ENCODE measurements at regions not wholly inside any gene's neighbourhood (a gene's known extent, or its start where the extent isn't known, plus 50 kb on each side); places are given as distances from the start of the nearest gene placed in this dataset.

DNA sequence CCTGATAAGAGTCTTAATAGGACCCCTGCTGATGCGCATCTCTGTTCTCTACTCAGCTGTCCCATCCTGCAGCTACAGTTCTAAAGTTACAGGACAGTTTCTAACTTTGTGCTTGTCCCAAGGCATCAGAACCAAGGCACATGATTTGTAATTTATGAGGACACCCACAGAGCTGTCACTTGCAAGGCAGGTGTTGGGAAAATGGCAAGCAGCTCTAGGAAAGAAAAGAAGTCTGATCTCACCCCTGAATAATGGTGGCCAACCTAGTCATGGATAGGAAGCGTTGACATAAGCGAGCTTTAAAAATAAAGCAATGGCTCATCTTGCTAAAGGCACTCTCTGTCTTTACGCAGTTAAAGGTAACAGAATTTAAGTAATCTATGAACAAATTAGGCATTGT lies 127.6 kb upstream of the VGLL2 start:
- DNase-seq (ENCODE audit: low read depth), result no peak

DNA sequence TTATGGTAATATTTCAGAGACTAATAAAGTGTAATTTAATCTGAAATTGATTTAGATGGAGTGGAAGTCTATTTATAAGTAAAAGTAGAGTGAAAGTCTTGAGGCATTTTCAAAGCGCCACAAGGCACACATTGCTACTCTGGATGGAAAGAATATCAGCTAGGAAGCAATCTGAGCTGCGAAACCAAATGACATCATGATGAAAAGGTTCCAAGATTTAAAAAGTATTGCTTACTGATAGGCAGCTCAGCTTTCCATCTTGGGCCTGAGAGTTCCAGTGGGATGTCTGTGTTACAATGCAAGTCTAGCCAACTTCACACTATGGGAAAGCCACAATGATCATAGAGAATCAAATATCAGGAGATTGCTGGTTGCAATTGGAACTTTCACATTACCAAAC lies 126.9 kb upstream of the VGLL2 start:
- H3K4me3 ChIP-seq (ENCODE audit: low read depth, low read length), result no peak overlapping the region
- TF ChIP-seq, protein P1, sequence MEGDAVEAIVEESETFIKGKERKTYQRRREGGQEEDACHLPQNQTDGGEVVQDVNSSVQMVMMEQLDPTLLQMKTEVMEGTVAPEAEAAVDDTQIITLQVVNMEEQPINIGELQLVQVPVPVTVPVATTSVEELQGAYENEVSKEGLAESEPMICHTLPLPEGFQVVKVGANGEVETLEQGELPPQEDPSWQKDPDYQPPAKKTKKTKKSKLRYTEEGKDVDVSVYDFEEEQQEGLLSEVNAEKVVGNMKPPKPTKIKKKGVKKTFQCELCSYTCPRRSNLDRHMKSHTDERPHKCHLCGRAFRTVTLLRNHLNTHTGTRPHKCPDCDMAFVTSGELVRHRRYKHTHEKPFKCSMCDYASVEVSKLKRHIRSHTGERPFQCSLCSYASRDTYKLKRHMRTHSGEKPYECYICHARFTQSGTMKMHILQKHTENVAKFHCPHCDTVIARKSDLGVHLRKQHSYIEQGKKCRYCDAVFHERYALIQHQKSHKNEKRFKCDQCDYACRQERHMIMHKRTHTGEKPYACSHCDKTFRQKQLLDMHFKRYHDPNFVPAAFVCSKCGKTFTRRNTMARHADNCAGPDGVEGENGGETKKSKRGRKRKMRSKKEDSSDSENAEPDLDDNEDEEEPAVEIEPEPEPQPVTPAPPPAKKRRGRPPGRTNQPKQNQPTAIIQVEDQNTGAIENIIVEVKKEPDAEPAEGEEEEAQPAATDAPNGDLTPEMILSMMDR (IDR thresholded peaks at IDR 0.05; ENCODE audit: insufficient read depth, low read length), result no peak
- no peak for DNase-seq (ENCODE audit: low read depth)

More for the DNA sequence above, 127.6 kb upstream of the VGLL2 start:
- no peak overlapping the region for H3K4me3 ChIP-seq (ENCODE audit: low read depth, low read length)
- TF ChIP-seq, protein P1 (IDR thresholded peaks at IDR 0.05; ENCODE audit: insufficient read depth, low read length), result no peak

GRCh38 chr6:117138920-117139319 lies 126.4 kb upstream of the VGLL2 start:
- H3K4me3 ChIP-seq (ENCODE audit: low read depth, low read length), result no peak overlapping the region
- DNase-seq (ENCODE audit: low read depth), result no peak
- TF ChIP-seq, protein P1 (IDR thresholded peaks at IDR 0.05; ENCODE audit: insufficient read depth, low read length), result no peak

DNA sequence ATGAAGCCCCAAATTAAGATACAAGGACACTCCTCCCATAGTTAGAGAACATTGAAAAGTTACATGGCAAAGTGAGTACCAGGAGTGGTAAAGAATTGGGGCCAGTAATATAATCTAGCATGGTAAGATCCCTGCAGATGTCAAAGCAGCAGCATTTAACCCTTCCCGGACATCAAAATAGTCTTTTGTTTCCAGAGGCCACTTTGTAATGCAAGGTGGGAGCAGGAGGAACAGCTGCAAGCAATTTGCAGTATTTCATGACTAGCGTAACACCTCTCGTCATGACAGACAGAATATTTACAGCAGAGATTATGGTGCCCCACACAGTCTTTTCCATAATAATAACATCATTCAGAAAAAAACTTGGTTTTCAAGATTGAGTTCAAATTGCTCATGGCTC lies 123.2 kb upstream of the VGLL2 start:
- H3K4me3 ChIP-seq (ENCODE audit: low read depth, low read length), result no peak overlapping the region
- no peak for DNase-seq (ENCODE audit: low read depth)
- TF ChIP-seq, protein P1 (IDR thresholded peaks at IDR 0.05; ENCODE audit: insufficient read depth, low read length), result no peak

- H3K4me3 ChIP-seq (ENCODE audit: low read depth, low read length), result no peak overlapping the region
- no peak for DNase-seq (ENCODE audit: low read depth)
- TF ChIP-seq, protein P1 (IDR thresholded peaks at IDR 0.05; ENCODE audit: insufficient read depth, low read length), result no peak
These were observed 122.4 kb upstream of the VGLL2 start for GRCh38 chr6:117142995-117143394.

- H3K4me3 ChIP-seq (ENCODE audit: low read depth, low read length), result no peak overlapping the region
- DNase-seq (ENCODE audit: low read depth), result no peak
- TF ChIP-seq, protein P1 (IDR thresholded peaks at IDR 0.05; ENCODE audit: insufficient read depth, low read length), result no peak
These were observed 121.7 kb upstream of the VGLL2 start for GRCh38 chr6:117143647-117144046.

GRCh38 chr6:117145940-117146339 lies 119.4 kb upstream of the VGLL2 start:
- TF ChIP-seq, protein P1 (IDR thresholded peaks at IDR 0.05; ENCODE audit: insufficient read depth, low read length), result no peak
- DNase-seq (ENCODE audit: low read depth), result no peak
- H3K4me3 ChIP-seq (ENCODE audit: low read depth, low read length), result no peak overlapping the region

Measured in fibroblast of the aortic adventitia (primary cell).